GM21723 (cell line): ENCODE measurements at regions not wholly inside any gene's neighbourhood (a gene's known extent, or its start where the extent isn't known, plus 50 kb on each side); places are given as distances from the start of the nearest gene placed in this dataset.
"Not testable (repeated sequence)": the region's sequence is repeated elsewhere in the genome, so short reads cannot be mapped to it uniquely, and the experiment has no call there.

ENCODE experiments used
- ATAC-seq: cut with Tn5 transposase; IDR thresholded peaks from one replicate; pipeline ENCODE4 v1.9.1; 2021; ENCODE audit warnings: mild to moderate bottlenecking, moderate library complexity; ENCODE audit not compliant: unreplicated experiment

- ATAC-seq: no peak
Measured at GRCh38 chr3:164393171-164393570, 685.1 kb downstream of the SI start.

GRCh38 chr3:164390046-164390445, 688.2 kb downstream of the SI start:
- ATAC-seq: no peak

GRCh38 chr3:164387236-164387635, 691.1 kb downstream of the SI start:
- no peak for ATAC-seq

GRCh38 chr3:164380156-164380555, 698.1 kb downstream of the SI start:
- no peak for ATAC-seq

- no peak for ATAC-seq
Measured at GRCh38 chr3:164377466-164377865, 700.8 kb downstream of the SI start.

GRCh38 chr3:164375995-164376394, 702.3 kb downstream of the SI start:
- no peak for ATAC-seq

- no peak for ATAC-seq
Measured at GRCh38 chr3:164375538-164375937, 702.8 kb downstream of the SI start.

GRCh38 chr3:164371681-164372080, 706.6 kb downstream of the SI start:
- ATAC-seq: no peak

GRCh38 chr3:164370970-164371369, 707.3 kb downstream of the SI start:
- no peak for ATAC-seq

- no peak for ATAC-seq
Measured at GRCh38 chr3:164365242-164365641, 713.1 kb downstream of the SI start.

- no peak for ATAC-seq
Measured at GRCh38 chr3:164364111-164364510, 714.2 kb downstream of the SI start.

GRCh38 chr3:164360738-164361406, 717.4 kb downstream of the SI start:
- no peak for ATAC-seq

- ATAC-seq: no peak
Measured at GRCh38 chr3:164360078-164360578, 718.2 kb downstream of the SI start.

GRCh38 chr3:164352991-164353390, 725.3 kb downstream of the SI start:
- ATAC-seq: no peak

- no peak for ATAC-seq
Measured at GRCh38 chr3:164351131-164351530, 727.2 kb downstream of the SI start.

GRCh38 chr3:164342206-164342605, 736.1 kb downstream of the SI start:
- ATAC-seq: not testable (repeated sequence)

GRCh38 chr3:164341086-164341485, 737.2 kb downstream of the SI start:
- ATAC-seq: no peak

GRCh38 chr3:164340273-164340672, 738.0 kb downstream of the SI start:
- ATAC-seq: no peak

- no peak for ATAC-seq
Measured at GRCh38 chr3:164332831-164333802, 745.2 kb downstream of the SI start.

GRCh38 chr3:164326714-164327113, 751.6 kb downstream of the SI start:
- ATAC-seq: no peak

- no peak for ATAC-seq
Measured at GRCh38 chr3:164320962-164321361, 757.3 kb downstream of the SI start.

- no peak for ATAC-seq
Measured at GRCh38 chr3:164306042-164306441, 772.3 kb downstream of the SI start.
